Astrocyte of the cerebellum (primary cell): ENCODE measurements at regions not wholly inside any gene's neighbourhood (a gene's known extent, or its start where the extent isn't known, plus 50 kb on each side); places are given as distances from the start of the nearest gene placed in this dataset.

ENCODE experiments used
- DNase-seq: peaks from one replicate; pipeline ENCODE4 v3.0.0-alpha.2; 2011; ENCODE audit warnings: low read depth
- H3K4me3 ChIP-seq: 2 replicates; pipeline ENCODE4 v1.5.1; 2011; ENCODE audit warnings: mild to moderate bottlenecking, low read depth, low read length, moderate library complexity
- CTCF ChIP-seq: IDR thresholded peaks from 2 replicates; pipeline ENCODE4 v1.5.1; 2012; ENCODE audit warnings: low read length, low read depth, moderate library complexity, mild to moderate bottlenecking; ENCODE audit errors: missing control alignments
- in situ Hi-C: cut with HindIII; loops from 2 replicates; pipeline ENCODE4 v1.10.0; 2017; ENCODE audit warnings: low sequenced_read_pairs

- no peak overlapping the region for H3K4me3 ChIP-seq
- in situ Hi-C loops: no loop called here
- TF ChIP-seq CTCF: no peak
- DNase-seq: no peak
Observed at GRCh38 chr6:48184648-48185047, 73.7 kb upstream of the PTCHD4 start.

- no peak for TF ChIP-seq CTCF
- no peak overlapping the region for H3K4me3 ChIP-seq
- DNase-seq: no peak
- in situ Hi-C loops: no loop called here
Observed at GRCh38 chr6:48183811-48184605, 73.0 kb upstream of the PTCHD4 start.

- H3K4me3 ChIP-seq: no peak overlapping the region
- no peak for TF ChIP-seq CTCF
- no peak for DNase-seq
- in situ Hi-C loops: no loop called here
Observed at GRCh38 chr6:48183178-48183577, 72.2 kb upstream of the PTCHD4 start.

- DNase-seq: no peak
- H3K4me3 ChIP-seq: no peak overlapping the region
- no peak for TF ChIP-seq CTCF
- in situ Hi-C loops: no loop called here
Observed at GRCh38 chr6:48178700-48179099, 67.7 kb upstream of the PTCHD4 start.

- TF ChIP-seq CTCF: no peak
- H3K4me3 ChIP-seq: no peak overlapping the region
- no peak for DNase-seq
- in situ Hi-C loops: no loop called here
Observed at GRCh38 chr6:48177786-48178185, 66.8 kb upstream of the PTCHD4 start.

GRCh38 chr6:48176645-48177308 lies 65.8 kb upstream of the PTCHD4 start:
- in situ Hi-C loops: no loop called here
- no peak for DNase-seq
- H3K4me3 ChIP-seq: no peak overlapping the region
- TF ChIP-seq CTCF: no peak
